HAP-1 (cell line): ENCODE measurements at regions not wholly inside any gene's neighbourhood (a gene's known extent, or its start where the extent isn't known, plus 50 kb on each side); places are given as distances from the start of the nearest gene placed in this dataset.
A peak's percentile ranks its signal among the peaks of the same experiment; 100 is the strongest.
"Not testable (repeated sequence)": the region's sequence is repeated elsewhere in the genome, so short reads cannot be mapped to it uniquely, and the experiment has no call there.

ENCODE experiments used
- DNase-seq, 2 experiments: peaks; one replicate each; pipeline ENCODE4 v3.0.0-alpha.2; 2016 to 2020; ENCODE audit warnings: low spot score in 2 of 2
- H3K27me3 ChIP-seq: fragments of 250-450 bp; sonication (Bioruptor Pico); 2 replicates; pipeline ENCODE4 v1.5.1; 2020; ENCODE audit warnings: low read depth, mild to moderate bottlenecking, moderate library complexity
- H3K36me3 ChIP-seq: fragments of 250-450 bp; sonication (Bioruptor Pico); replicated peaks from 2 replicates; pipeline ENCODE4 v1.5.1; 2020; ENCODE audit warnings: mild to moderate bottlenecking
- H3K4me1 ChIP-seq: fragments of 250-450 bp; sonication (Bioruptor Pico); 2 replicates; pipeline ENCODE4 v1.5.1; 2020; ENCODE audit warnings: mild to moderate bottlenecking
- H3K4me3 ChIP-seq: fragments of 250-450 bp; sonication (Bioruptor Pico); 2 replicates; pipeline ENCODE4 v1.5.1; 2020; ENCODE audit warnings: mild to moderate bottlenecking, moderate library complexity
- H3K9me3 ChIP-seq: fragments of 250-450 bp; sonication (Bioruptor Pico); 2 replicates; pipeline ENCODE4 v1.5.1; 2020; ENCODE audit warnings: mild to moderate bottlenecking, moderate library complexity
- in situ Hi-C: fragments of 300-500 bp; cut with MboI; formaldehyde crosslinking; loops from 3 replicates; pipeline ENCODE4 v1.14.3; 2020; ENCODE audit warnings: low sequenced_read_pairs, inconsistent platforms, mixed read lengths

GRCh38 chrX:46330981-46331380 lies 214.2 kb downstream of the ZNF674 start:
- Histone ChIP-seq H3K9me3 (no peaks in the 10 kb centered on the region), H3K36me3 (no peaks in the 10 kb centered on the region), H3K4me1 (peaks cover 28% of the 10 kb centered on the region), H3K4me3 (no peak overlapping the region), H3K27me3 (no peaks in the 10 kb centered on the region)
- in situ Hi-C loops, result no loop called here
- no peak for DNase-seq

DNA sequence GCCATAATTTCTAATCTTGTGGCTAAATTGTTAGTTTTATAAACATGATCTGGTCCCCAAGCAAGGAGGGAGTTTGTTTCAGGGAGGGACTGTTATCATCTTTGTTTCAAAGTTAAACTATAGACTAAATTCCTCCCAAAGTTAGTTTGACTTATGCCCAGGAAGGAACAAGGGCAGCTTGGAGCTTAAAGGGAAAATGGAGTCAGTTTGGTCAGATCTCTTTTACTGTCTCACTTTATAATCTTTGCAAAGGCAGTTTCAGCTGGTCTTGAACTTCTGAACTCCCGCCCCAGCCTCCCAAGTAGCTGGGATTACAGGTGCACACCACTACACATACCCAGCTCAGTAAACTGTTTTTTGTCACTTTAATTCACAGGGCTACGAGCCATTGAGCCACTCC lies 214.7 kb downstream of the ZNF674 start:
- H3K36me3 ChIP-seq, result no peaks in the 10 kb centered on the region
- peaks cover 33% of the 10 kb centered on the region for H3K4me1 ChIP-seq
- in situ Hi-C loops, result no loop called here
- no peaks in the 10 kb centered on the region for H3K9me3 ChIP-seq
- DNase-seq, result no peak
- H3K4me3 ChIP-seq, result no peak overlapping the region
- H3K27me3 ChIP-seq, result no peaks in the 10 kb centered on the region

DNA sequence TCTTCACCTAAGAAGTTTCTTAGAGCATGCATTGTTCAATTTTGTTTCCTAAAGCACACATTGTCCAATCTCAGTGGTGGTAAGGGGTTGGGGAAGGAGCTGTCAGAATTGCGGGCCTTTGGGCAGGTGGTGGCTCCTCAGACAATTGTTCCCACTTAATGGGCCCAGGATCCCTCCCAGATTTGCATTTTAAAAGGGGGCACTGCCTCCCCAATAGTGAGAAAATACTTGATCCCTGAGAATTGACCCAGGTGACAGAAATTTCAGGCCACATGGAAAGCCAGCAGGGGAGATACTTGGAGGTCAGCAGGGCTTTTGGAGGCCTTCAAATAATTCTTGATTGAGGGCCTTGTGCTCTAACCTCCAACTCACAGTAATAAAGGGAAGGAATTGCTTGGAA lies 217.1 kb downstream of the ZNF674 start:
- no peaks in the 10 kb centered on the region for H3K9me3 ChIP-seq
- no peak for DNase-seq
- H3K4me1 ChIP-seq, result peaks cover 46% of the 10 kb centered on the region
- in situ Hi-C loops, result no loop called here
- no peaks in the 10 kb centered on the region for H3K36me3 ChIP-seq
- no peaks in the 10 kb centered on the region for H3K27me3 ChIP-seq
- H3K4me3 ChIP-seq, result no peak overlapping the region

DNA sequence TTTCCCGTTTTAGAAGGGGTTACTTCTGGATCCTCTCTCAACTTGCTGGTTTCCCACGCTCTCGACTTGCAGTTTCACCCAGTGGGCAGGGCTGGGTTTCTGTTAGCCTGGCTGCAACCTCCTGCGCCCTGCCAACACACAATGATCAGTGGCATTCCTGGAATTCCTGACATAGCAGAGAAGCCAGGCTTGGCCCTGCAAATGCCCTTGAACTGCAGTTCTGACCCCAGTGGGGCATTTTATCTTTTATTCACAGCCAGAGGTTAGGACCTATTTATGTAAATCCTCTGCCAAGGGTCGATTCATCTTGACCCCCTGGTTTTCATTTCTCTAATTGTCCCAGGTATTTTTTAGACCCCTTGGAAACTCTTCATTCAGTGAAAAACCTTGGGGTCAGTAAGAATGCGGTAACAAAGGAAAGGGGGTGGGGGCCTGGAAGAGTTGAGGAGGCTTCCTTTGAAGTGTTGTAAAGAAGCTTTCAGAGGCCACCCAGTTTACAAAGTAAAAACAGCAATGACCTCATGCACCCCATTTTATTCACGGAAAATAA lies 217.6 kb downstream of the ZNF674 start:
- H3K9me3 ChIP-seq, result no peaks in the 10 kb centered on the region
- in situ Hi-C loops, result no loop called here
- H3K27me3 ChIP-seq, result no peaks in the 10 kb centered on the region
- peak overlapping the region; percentile 11; the same call in 1 of the 2 replicates for H3K4me3 ChIP-seq
- H3K36me3 ChIP-seq, result no peaks in the 10 kb centered on the region
- peaks cover 46% of the 10 kb centered on the region for H3K4me1 ChIP-seq
- DNase-seq, result peak; percentile 83 to 86

DNA sequence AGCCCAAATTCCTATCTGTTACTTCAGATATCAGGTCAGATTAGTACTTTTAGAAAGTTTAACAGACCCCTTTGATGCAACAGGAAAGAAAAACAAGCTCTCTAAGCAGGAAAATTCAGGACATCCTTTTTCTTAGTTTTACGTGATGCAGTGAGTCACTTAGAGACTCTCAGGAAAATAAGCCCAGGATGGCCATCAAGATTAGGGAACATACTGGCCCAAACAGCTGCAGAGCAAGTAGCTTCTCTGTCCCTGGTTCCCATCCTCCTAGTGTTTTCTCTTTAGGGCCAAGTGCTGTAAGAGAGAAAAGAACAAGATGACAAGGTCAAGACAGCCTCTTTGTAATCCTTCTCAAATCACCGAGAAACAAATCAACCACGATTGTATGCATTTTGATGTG lies 219.1 kb downstream of the ZNF674 start:
- H3K27me3 ChIP-seq, result no peaks in the 10 kb centered on the region
- no peaks in the 10 kb centered on the region for H3K9me3 ChIP-seq
- no peaks in the 10 kb centered on the region for H3K36me3 ChIP-seq
- peaks cover 46% of the 10 kb centered on the region for H3K4me1 ChIP-seq
- in situ Hi-C loops, result no loop called here
- DNase-seq, result peak in 1 of 2 experiments; percentile 22
- no peak overlapping the region for H3K4me3 ChIP-seq

- Histone ChIP-seq H3K4me3 (no peak overlapping the region), H3K27me3 (no peaks in the 10 kb centered on the region), H3K9me3 (no peaks in the 10 kb centered on the region), H3K36me3 (no peaks in the 10 kb centered on the region), H3K4me1 (peaks cover 46% of the 10 kb centered on the region)
- peak in 1 of 2 experiments; percentile 59 for DNase-seq
- in situ Hi-C loops, result no loop called here
Measured at GRCh38 chrX:46325312-46325877, 219.8 kb downstream of the ZNF674 start.

DNA sequence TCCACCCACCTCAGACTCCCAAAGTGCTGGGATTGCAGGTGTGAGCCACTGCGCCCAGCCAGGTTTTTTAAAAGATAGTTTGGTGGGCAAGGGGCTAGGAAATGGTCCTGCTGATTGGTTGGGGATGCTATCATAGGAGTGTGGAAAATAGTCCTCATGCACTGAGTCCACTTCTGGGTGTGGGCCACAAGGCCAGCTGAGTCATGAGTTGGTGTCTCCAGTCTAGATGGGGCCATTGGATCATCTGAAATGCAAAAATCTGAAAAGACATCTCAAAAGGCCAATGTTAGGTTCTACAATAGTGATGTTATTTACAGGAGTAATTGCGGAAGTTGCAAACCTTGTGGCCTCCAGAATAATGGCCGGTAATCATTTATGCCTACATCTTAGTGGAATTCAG lies 221.1 kb downstream of the ZNF674 start:
- Histone ChIP-seq H3K4me3 (no peak overlapping the region), H3K4me1 (peaks cover 47% of the 10 kb centered on the region), H3K36me3 (no peaks in the 10 kb centered on the region), H3K9me3 (no peaks in the 10 kb centered on the region), H3K27me3 (no peaks in the 10 kb centered on the region)
- in situ Hi-C loops, result no loop called here
- no peak for DNase-seq

- H3K4me3 ChIP-seq, H3K36me3 ChIP-seq, DNase-seq, H3K9me3 ChIP-seq, in situ Hi-C loops, H3K27me3 ChIP-seq: not testable (repeated sequence)
- peaks cover 47% of the 10 kb centered on the region for H3K4me1 ChIP-seq
Measured at GRCh38 chrX:46322929-46323328, 222.3 kb downstream of the ZNF674 start.

DNA sequence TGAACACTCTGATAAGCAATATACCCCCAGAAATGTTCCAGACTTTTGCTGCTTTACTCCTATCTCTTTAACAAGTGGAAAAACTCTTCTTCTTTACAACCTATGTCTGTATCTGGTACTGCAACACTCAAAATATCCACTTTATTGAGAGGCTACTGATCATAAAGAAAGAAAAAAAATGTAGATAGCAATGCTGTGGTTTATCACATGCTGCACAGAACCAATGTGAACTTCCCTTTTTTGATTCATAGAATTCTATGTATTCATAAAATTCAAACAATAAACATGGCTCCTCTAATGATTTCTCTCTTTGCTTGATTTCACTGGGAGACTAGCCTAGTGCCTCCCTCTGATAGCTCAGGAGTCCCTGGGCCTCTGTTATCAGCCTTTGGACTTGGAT lies 223.5 kb downstream of the ZNF674 start:
- no peak for DNase-seq
- Histone ChIP-seq H3K36me3 (no peaks in the 10 kb centered on the region), H3K4me1 (peaks cover 47% of the 10 kb centered on the region), H3K9me3 (no peaks in the 10 kb centered on the region), H3K4me3 (no peak overlapping the region), H3K27me3 (no peaks in the 10 kb centered on the region)
- in situ Hi-C loops, result no loop called here

- H3K4me3 ChIP-seq, result no peak overlapping the region
- H3K9me3 ChIP-seq, result no peaks in the 10 kb centered on the region
- peaks cover 30% of the 10 kb centered on the region for H3K4me1 ChIP-seq
- no peaks in the 10 kb centered on the region for H3K27me3 ChIP-seq
- no peak for DNase-seq
- in situ Hi-C loops, result no loop called here
- no peaks in the 10 kb centered on the region for H3K36me3 ChIP-seq
Measured at GRCh38 chrX:46319750-46320149, 225.5 kb downstream of the ZNF674 start.

- H3K27me3 ChIP-seq, result no peaks in the 10 kb centered on the region
- H3K36me3 ChIP-seq, result no peaks in the 10 kb centered on the region
- H3K4me1 ChIP-seq, result peaks cover 24% of the 10 kb centered on the region
- no peak overlapping the region for H3K4me3 ChIP-seq
- H3K9me3 ChIP-seq, result no peaks in the 10 kb centered on the region
- in situ Hi-C loops, result no loop called here
- no peak for DNase-seq
Measured at GRCh38 chrX:46318551-46318950, 226.7 kb downstream of the ZNF674 start.

GRCh38 chrX:46317163-46317562 lies 228.1 kb downstream of the ZNF674 start:
- H3K4me1 ChIP-seq, result peaks cover 24% of the 10 kb centered on the region
- peak; percentile 29 to 79 for DNase-seq
- H3K4me3 ChIP-seq, result no peak overlapping the region
- in situ Hi-C loops, result no loop called here
- H3K9me3 ChIP-seq, result no peaks in the 10 kb centered on the region
- no peaks in the 10 kb centered on the region for H3K27me3 ChIP-seq
- no peaks in the 10 kb centered on the region for H3K36me3 ChIP-seq

- Histone ChIP-seq H3K4me1 (peaks cover 13% of the 10 kb centered on the region), H3K36me3 (no peaks in the 10 kb centered on the region), H3K4me3 (no peak overlapping the region), H3K27me3 (no peaks in the 10 kb centered on the region), H3K9me3 (no peaks in the 10 kb centered on the region)
- DNase-seq, result no peak
- in situ Hi-C loops, result no loop called here
Measured at GRCh38 chrX:46311581-46312120, 233.6 kb downstream of the ZNF674 start.

DNA sequence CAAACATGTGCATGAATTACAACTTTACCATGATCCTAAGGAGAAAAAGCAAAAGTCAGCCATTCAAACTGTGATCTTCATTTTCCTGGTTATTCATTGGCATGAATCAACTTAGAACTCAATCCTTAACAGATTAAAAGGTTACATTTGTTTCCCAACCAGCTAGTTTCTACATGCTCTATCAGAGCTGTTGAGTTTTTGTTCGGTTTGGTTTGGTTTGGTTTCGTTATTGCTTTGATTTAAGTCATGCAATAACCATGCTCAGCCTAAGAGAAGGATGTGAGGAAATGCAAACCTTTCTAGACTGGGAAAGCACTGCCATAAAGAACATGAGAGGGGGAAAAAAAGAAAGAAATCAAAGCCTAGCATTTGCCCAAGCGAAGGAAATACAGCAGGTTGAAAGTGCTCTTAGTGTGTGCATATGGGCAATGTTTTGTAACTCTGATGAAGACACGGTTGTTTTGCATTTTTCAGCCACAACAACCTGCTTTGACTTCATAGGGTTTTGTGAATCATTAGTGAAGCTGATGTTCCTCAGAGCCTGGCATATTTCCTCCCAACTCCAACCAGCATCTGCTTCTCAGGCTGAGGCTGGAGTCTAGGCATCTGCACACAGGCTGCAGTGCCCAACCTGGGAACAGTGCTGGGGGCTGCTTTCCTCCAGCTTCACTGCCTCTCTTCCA lies 234.3 kb downstream of the ZNF674 start:
- DNase-seq, result no peak
- Histone ChIP-seq H3K36me3 (no peaks in the 10 kb centered on the region), H3K4me1 (peaks cover 11% of the 10 kb centered on the region), H3K9me3 (peaks cover 3% of the 10 kb centered on the region), H3K4me3 (no peak overlapping the region), H3K27me3 (no peaks in the 10 kb centered on the region)
- in situ Hi-C loops, result no loop called here
